D721Med (cell line): ENCODE measurements at regions not wholly inside any gene's neighbourhood (a gene's known extent, or its start where the extent isn't known, plus 50 kb on each side); places are given as distances from the start of the nearest gene placed in this dataset.

Experiments
- DNase-seq: peaks from one replicate; pipeline ENCODE4 v3.0.0; 2011; ENCODE audit warnings: low spot score; ENCODE audit not compliant: insufficient read length
- FAIRE-seq: peaks from 2 replicates; lab custom pipeline; 2011; peaks lifted over from hg19 to GRCh38; lab: Jason Lieb, UNC
- TF ChIP-seq, protein P1 (sequence below): IDR thresholded peaks from 2 replicates; pipeline ENCODE4 v1.5.1; 2012; ENCODE audit warnings: mild to moderate bottlenecking, control low read depth; ENCODE audit not compliant: insufficient read depth; ENCODE audit errors: missing control alignments

DNA sequence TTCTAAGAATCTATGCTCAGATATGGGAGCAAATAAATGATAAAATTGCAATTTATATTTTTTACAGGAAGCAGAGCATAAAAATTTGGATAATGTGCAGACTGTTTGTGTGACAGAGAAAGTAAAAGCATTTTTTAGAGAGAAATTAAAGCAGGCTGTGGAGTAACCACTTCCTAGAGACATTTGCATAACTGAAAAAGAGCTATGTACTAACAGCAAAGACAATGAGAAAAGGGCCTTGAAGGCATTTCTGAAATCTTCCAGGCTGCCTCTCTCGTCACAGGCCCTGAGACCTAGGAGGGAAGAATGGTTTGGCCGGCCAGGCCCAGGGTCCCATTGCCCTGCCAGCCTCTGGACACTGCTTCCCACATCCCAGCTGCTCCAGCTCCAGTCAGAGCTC is 247.2 kb downstream of the ALX1 start:
- TF ChIP-seq, protein P1, sequence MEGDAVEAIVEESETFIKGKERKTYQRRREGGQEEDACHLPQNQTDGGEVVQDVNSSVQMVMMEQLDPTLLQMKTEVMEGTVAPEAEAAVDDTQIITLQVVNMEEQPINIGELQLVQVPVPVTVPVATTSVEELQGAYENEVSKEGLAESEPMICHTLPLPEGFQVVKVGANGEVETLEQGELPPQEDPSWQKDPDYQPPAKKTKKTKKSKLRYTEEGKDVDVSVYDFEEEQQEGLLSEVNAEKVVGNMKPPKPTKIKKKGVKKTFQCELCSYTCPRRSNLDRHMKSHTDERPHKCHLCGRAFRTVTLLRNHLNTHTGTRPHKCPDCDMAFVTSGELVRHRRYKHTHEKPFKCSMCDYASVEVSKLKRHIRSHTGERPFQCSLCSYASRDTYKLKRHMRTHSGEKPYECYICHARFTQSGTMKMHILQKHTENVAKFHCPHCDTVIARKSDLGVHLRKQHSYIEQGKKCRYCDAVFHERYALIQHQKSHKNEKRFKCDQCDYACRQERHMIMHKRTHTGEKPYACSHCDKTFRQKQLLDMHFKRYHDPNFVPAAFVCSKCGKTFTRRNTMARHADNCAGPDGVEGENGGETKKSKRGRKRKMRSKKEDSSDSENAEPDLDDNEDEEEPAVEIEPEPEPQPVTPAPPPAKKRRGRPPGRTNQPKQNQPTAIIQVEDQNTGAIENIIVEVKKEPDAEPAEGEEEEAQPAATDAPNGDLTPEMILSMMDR: no peak
- FAIRE-seq (no peak), DNase-seq (no peak)

DNA sequence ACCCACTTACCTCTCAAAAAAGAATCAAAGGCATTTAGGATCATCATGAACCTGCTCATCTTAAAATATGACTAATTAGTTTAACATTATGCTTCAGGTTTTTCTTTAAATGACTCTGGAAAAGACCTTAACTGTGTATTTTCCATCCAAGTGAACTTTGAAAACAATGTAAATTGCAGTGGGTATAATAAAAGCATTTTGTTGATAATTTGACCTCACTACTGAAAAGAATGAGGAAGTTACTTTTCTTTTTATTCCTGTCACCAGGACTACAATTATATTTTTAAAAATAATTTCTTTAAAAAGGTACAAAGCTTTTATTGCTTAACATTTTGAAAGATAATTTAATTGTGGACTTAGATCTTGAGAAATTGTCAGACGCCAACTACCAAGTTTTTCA is 249.9 kb downstream of the ALX1 start:
- no peak for FAIRE-seq

DNA sequence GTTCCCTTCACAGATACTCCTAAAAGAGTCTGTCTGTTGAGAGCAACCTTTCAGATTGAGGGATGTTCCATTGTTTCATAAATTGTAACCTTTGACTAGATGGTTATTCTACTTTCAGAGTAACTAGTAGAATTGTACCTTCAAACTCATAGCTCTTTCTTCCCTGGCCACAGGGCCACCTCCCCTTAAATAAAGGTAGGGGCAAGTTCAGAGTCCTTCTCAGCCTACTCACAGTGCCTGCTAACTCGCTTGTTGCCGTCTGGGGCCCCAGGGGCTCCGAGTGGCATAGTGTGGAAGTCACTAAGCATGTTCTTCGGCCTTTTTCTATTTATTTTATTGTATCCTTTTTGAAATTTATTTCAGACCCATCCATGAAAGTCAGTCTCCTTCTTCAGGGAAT is 250.4 kb downstream of the ALX1 start:
- DNase-seq: no peak
- no peak for FAIRE-seq
- TF ChIP-seq, protein P1: no peak

More for the DNA sequence above, 249.9 kb downstream of the ALX1 start:
- TF ChIP-seq, protein P1: no peak
- no peak for DNase-seq

DNA sequence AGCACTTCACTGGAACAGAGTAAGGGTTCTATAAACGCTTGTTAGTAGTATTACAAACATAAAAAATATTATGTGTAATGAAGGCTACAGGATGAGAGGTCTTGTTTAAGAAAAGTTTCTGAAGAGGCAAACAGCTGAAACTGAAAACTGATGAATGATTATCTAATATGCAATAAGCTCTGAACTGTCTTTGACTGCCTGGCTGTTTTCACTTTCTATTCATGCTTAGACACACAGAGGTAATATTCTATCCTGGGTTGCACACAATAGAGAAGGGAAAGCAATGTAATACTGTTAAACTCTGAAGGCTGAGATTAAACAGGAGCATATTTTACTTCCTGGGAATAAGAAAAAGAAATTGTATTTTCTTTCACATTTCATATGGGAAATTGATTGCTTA is 251.3 kb downstream of the ALX1 start:
- TF ChIP-seq, protein P1: no peak
- no peak for FAIRE-seq
- no peak for DNase-seq

DNA sequence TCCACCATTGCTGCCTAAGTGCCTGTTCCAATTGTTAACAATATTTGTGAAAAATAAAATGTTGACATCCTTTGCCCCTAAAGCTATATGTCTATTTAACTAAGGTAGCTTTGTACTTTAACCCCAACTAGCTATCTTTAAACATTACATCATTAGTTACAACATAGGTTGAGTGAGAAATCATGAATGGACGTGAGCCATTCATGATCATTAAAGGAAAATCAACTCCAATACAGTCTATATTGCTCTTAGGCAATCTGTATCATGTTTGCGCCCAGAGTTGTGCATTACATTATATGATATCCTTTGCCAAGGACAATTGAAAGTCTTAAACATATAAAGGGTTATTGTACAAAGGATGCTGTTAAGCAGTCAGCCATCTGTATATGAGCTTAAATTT is 269.6 kb downstream of the ALX1 start:
- TF ChIP-seq, protein P1: no peak
- no peak for DNase-seq
- no peak for FAIRE-seq

DNA sequence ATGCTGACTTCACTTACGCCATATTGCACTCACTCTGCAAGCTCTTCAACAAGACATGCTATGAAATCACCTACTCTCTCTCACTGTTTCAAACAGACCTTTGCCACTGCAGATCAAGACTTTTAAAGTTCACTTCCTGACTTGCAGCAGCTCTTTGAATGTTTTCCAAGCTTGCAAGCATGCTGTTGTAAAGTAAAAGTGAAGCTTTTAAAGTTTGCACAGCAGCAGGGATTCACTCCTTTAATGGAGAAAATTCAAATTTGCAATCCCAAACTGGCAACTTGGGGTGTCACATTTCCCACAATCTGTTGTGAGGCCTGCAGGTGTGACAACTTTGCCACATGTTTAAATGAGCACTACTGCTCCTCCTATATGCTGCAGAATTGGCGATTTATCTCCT is 270.9 kb downstream of the ALX1 start:
- DNase-seq (no peak), FAIRE-seq (no peak)
- TF ChIP-seq, protein P1: no peak

DNA sequence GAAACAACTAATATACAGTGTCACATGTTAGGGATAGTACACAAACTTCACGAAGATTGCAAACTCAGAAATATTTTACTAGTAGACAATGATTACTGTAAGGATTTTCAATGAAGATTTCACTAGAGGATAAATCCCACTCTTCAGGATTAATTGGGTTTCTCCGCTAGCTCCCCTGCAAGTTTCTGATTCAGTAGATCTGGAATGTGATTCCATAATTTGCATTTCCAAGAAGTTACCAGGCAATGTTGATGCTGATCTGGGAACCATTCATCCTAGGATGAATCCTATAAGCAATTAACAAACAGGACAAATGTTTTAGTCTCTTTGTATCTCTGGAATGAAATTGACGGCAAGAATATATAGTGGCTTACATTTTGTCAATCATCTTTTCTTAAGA is 272.4 kb downstream of the ALX1 start:
- DNase-seq (no peak), FAIRE-seq (no peak)
- TF ChIP-seq, protein P1: no peak
